Fibroblast of villous mesenchyme (primary cell): ENCODE measurements at regions not wholly inside any gene's neighbourhood (a gene's known extent, or its start where the extent isn't known, plus 50 kb on each side); places are given as distances from the start of the nearest gene placed in this dataset.

Experiments used
- DNase-seq: peaks from one replicate; pipeline ENCODE4 v3.0.0-alpha.2; 2010; ENCODE audit warnings: low read depth
- H3K4me3 ChIP-seq: 2 replicates; pipeline ENCODE4 v1.5.1; 2011; ENCODE audit warnings: low read depth, mild to moderate bottlenecking, low read length
- TF ChIP-seq, protein P1 (sequence below): IDR thresholded peaks from 2 replicates; pipeline ENCODE4 v1.5.1; 2012; ENCODE audit warnings: low read depth, mild to moderate bottlenecking, low read length; ENCODE audit not compliant: insufficient read depth

- H3K4me3 ChIP-seq, result no peak overlapping the region
- DNase-seq, result no peak
- TF ChIP-seq, protein P1, sequence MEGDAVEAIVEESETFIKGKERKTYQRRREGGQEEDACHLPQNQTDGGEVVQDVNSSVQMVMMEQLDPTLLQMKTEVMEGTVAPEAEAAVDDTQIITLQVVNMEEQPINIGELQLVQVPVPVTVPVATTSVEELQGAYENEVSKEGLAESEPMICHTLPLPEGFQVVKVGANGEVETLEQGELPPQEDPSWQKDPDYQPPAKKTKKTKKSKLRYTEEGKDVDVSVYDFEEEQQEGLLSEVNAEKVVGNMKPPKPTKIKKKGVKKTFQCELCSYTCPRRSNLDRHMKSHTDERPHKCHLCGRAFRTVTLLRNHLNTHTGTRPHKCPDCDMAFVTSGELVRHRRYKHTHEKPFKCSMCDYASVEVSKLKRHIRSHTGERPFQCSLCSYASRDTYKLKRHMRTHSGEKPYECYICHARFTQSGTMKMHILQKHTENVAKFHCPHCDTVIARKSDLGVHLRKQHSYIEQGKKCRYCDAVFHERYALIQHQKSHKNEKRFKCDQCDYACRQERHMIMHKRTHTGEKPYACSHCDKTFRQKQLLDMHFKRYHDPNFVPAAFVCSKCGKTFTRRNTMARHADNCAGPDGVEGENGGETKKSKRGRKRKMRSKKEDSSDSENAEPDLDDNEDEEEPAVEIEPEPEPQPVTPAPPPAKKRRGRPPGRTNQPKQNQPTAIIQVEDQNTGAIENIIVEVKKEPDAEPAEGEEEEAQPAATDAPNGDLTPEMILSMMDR, result no peak
Measured at GRCh38 chr2:53312721-53313120, 454.9 kb upstream of the CHAC2 start.

DNA sequence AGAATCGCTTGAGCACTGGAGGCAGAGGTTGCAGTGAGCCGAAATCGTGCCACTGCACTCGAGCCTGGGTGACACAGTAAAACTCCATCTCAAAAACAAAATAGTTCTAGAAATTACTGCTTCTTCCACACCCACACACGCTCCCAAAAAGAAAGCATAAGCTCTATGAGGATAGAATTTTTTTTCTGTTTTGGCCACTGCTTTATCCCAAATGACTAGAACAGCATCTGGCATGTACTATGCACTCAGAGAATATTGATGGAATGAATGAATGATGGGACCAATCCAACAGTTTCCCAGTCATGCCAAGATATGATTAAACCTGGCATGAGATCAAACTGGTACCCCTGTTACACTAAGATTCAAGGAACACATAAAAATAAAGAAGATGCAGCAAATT lies 455.4 kb upstream of the CHAC2 start:
- DNase-seq, result no peak
- H3K4me3 ChIP-seq, result no peak overlapping the region
- TF ChIP-seq, protein P1, result no peak

DNA sequence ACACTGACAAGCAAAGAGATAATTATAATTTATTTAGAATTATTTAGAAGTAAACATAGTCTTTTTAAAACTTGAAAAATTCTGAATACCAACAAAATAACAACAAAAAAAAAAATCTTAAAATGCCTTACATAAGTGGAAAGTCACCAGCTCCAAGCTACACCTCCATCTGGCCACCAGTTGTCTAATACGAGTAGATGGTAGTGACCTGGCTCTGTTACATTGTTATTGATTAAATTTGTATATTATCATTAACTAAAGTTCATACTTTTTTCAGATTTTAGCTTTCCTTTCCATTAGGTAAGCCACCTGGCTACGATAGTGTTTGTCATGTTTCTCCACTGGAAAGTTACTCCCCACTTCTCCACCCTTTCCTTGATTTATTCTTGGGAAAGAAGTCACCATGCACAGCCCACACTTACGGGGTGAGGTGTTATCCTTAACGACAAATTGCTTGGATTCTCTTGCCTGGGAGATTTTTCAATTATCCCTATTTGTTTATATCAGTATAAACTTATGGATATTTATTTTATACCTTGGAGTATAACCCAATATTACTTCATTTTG lies 464.5 kb upstream of the CHAC2 start:
- no peak for DNase-seq
- TF ChIP-seq, protein P1, result no peak
- H3K4me3 ChIP-seq, result no peak overlapping the region

DNA sequence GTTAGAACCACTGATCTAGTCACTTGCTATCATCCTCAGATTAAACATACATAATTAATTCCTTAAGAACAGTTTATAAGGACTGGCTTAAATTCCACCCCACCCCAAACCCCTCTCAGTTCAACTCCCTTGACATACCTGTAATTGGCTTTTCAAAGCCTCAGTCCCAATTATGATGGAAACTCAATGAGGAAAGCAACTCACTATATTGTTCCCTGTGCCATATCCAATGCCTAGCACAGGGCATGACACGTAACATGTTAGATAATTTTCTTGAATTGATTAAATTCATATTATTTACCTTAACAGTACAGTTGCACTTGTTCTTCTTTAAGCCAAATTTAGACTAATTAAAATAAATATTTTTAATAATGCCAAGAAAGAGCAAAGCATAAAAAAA lies 465.1 kb upstream of the CHAC2 start:
- DNase-seq, result no peak
- TF ChIP-seq, protein P1, result no peak
- H3K4me3 ChIP-seq, result no peak overlapping the region

- no peak overlapping the region for H3K4me3 ChIP-seq
- no peak for DNase-seq
- TF ChIP-seq, protein P1, result no peak
Measured at GRCh38 chr2:53289309-53290006, 478.1 kb upstream of the CHAC2 start.

DNA sequence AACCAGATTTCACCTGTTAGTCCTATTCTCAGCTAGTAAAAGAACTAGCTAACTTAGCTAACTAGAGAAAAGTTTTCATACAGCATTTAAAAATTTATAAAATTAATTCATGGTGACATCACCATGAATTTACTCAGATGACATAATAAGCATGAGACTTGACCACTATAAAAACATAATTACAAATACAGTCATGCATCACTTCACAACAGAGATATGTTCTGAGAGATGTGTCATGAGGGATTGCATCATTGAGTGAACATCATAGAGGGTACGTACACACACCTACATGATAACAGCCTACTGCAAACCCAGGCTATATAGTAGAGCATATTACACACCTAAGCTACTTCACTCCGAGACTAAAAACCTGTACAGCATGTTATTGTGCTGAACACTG lies 481.3 kb upstream of the CHAC2 start:
- no peak overlapping the region for H3K4me3 ChIP-seq
- no peak for DNase-seq

More for the DNA sequence above, 481.3 kb upstream of the CHAC2 start:
- TF ChIP-seq, protein P1, result no peak
